IMR-90 (cell line): ENCODE measurements at regions not wholly inside any gene's neighbourhood (a gene's known extent, or its start where the extent isn't known, plus 50 kb on each side); places are given as distances from the start of the nearest gene placed in this dataset.

Source experiments
- ATAC-seq: fragments of 200-7000 bp; cut with Tn5 transposase; 2 replicates; pipeline ENCODE4 v1.9.1; 2020; ENCODE audit warnings: low read depth, mild to moderate bottlenecking, moderate library complexity
- BruUV-seq: library from RNA; stranded (reverse); fragments of 400-500 nt; replicated peaks from 2 replicates; lab custom pipeline; 2021; lab: Mats Ljungman, UMichigan
- CTCF ChIA-PET: fragments of 300-600 bp; formaldehyde crosslinking; extraction: SDS; loops from one replicate; lab custom pipeline; 2021; ENCODE audit warnings: antibody characterized with exemption; lab: Yijun Ruan, JAX
- POLR2A ChIA-PET: fragments of 300-600 bp; sonication (Branson Sonifier 250); formaldehyde crosslinking; loops from one replicate; lab custom pipeline; 2022; ENCODE audit warnings: antibody characterized with exemption; ENCODE audit not compliant: unreplicated experiment; lab: Charles Lee
- DNase-seq: peaks from one replicate; pipeline ENCODE4 v3.0.0; 2013
- H2AFZ ChIP-seq: replicated peaks from 2 replicates; pipeline ENCODE3; 2013; ENCODE audit warnings: low read length, mild to moderate bottlenecking; ENCODE audit not compliant: poor library complexity
- H2AK5ac ChIP-seq: 2 replicates; pipeline ENCODE4 v1.6.1; 2013; ENCODE audit warnings: low read depth, low read length, inconsistent platforms
- H2AK9ac ChIP-seq: replicated peaks from 2 replicates; pipeline ENCODE3; 2013; ENCODE audit warnings: mild to moderate bottlenecking, low read depth, low read length, moderate library complexity; ENCODE audit not compliant: poor library complexity
- H2BK120ac ChIP-seq: 2 replicates; pipeline ENCODE4 v1.6.1; 2013; ENCODE audit warnings: low read depth, low read length, inconsistent platforms
- H2BK15ac ChIP-seq: 3 replicates; pipeline ENCODE4 v1.6.1; 2013; ENCODE audit warnings: low read depth, low read length, inconsistent platforms
- H2BK20ac ChIP-seq: 2 replicates; pipeline ENCODE4 v1.6.1; 2013; ENCODE audit warnings: low read depth, mild to moderate bottlenecking, inconsistent platforms, low read length, moderate library complexity
- H2BK5ac ChIP-seq: 2 replicates; pipeline ENCODE4 v1.6.1; 2013; ENCODE audit warnings: mild to moderate bottlenecking, low read depth, low read length, inconsistent platforms; ENCODE audit not compliant: poor library complexity, severe bottlenecking
- H3K14ac ChIP-seq: replicated peaks from 2 replicates; pipeline ENCODE4 v1.6.1; 2013; ENCODE audit warnings: low read depth, low read length, inconsistent platforms
- H3K18ac ChIP-seq: 2 replicates; pipeline ENCODE4 v1.6.1; 2013; ENCODE audit warnings: low read depth, low read length, control low read depth
- H3K23ac ChIP-seq: 2 replicates; pipeline ENCODE4 v1.6.1; 2013; ENCODE audit warnings: low read depth, low read length, inconsistent platforms
- H3K27ac ChIP-seq: 2 replicates; pipeline ENCODE4 v1.5.1; 2013; ENCODE audit warnings: mild to moderate bottlenecking, control low read depth, low read length; ENCODE audit not compliant: insufficient read depth
- H3K27me3 ChIP-seq: 2 replicates; pipeline ENCODE4 v1.6.1; 2013; ENCODE audit warnings: low read length; ENCODE audit not compliant: control insufficient read depth, insufficient read depth
- H3K36me3 ChIP-seq: 2 replicates; pipeline ENCODE4 v1.6.1; 2013; ENCODE audit warnings: low read length, mixed read lengths; ENCODE audit not compliant: control insufficient read depth, insufficient read depth
- H3K4ac ChIP-seq: 2 replicates; pipeline ENCODE4 v1.6.1; 2013; ENCODE audit warnings: low read depth, low read length, inconsistent platforms
- H3K4me1 ChIP-seq: 2 replicates; pipeline ENCODE4 v1.6.1; 2013; ENCODE audit warnings: low read length, mixed read lengths; ENCODE audit not compliant: control insufficient read depth, insufficient read depth
- H3K4me2 ChIP-seq: 2 replicates; pipeline ENCODE4 v1.6.1; 2013; ENCODE audit warnings: low read depth, mild to moderate bottlenecking, control low read depth, low read length, moderate library complexity
- H3K4me3 ChIP-seq: 2 replicates; pipeline ENCODE4 v1.5.1; 2013; ENCODE audit warnings: low read depth, mild to moderate bottlenecking, control low read depth, low read length, moderate library complexity; ENCODE audit not compliant: insufficient read depth
- H3K56ac ChIP-seq: 2 replicates; pipeline ENCODE4 v1.6.1; 2013; ENCODE audit warnings: low read length, inconsistent platforms; ENCODE audit not compliant: insufficient read depth; ENCODE audit errors: extremely low read depth
- H3K79me1 ChIP-seq, 2 experiments: 2 replicates each; pipeline ENCODE4 v1.6.1; 2013; ENCODE audit warnings: low read length in 2 of 2, inconsistent platforms in 1 of 2, low read depth in 1 of 2
- H3K9ac ChIP-seq: 2 replicates; pipeline ENCODE4 v1.6.1; 2013; ENCODE audit warnings: low read depth, low read length, control low read depth
- H3K9me1 ChIP-seq: 2 replicates; pipeline ENCODE4 v1.6.1; 2013; ENCODE audit warnings: low read length, inconsistent platforms; ENCODE audit not compliant: insufficient read depth
- H3K9me3 ChIP-seq: 2 replicates; pipeline ENCODE4 v1.6.1; 2013; ENCODE audit warnings: low read length; ENCODE audit not compliant: control insufficient read depth, insufficient read depth
- H4K20me1 ChIP-seq: 2 replicates; pipeline ENCODE4 v1.6.1; 2013; ENCODE audit warnings: low read length, inconsistent platforms; ENCODE audit not compliant: insufficient read depth
- H4K5ac ChIP-seq: 2 replicates; pipeline ENCODE4 v1.6.1; 2013; ENCODE audit warnings: mild to moderate bottlenecking, low read depth, low read length, control low read depth
- H4K8ac ChIP-seq, 2 experiments: 2 replicates each; pipeline ENCODE4 v1.6.1; 2013; ENCODE audit warnings: low read depth in 2 of 2, low read length in 2 of 2, control low read depth in 1 of 2, inconsistent platforms in 1 of 2
- H4K91ac ChIP-seq: 2 replicates; pipeline ENCODE4 v1.6.1; 2013; ENCODE audit warnings: low read depth, low read length, inconsistent platforms; ENCODE audit not compliant: insufficient read depth
- CEBPB ChIP-seq: IDR thresholded peaks from 2 replicates; pipeline ENCODE4 v1.6.1; 2012; ENCODE audit warnings: low read depth, low read length, improper control_type of control experiment
- CHD1 ChIP-seq: IDR thresholded peaks from 2 replicates; pipeline ENCODE4 v1.6.1; 2012; ENCODE audit warnings: low read depth, low read length, improper control_type of control experiment
- FOS ChIP-seq: fragments of 150-350 bp; IDR thresholded peaks from 2 replicates; pipeline ENCODE4 v1.6.1; 2016; ENCODE audit warnings: low read depth, low read length
- MAFK ChIP-seq: IDR thresholded peaks from 2 replicates; pipeline ENCODE4 v1.6.1; 2012; ENCODE audit warnings: low read depth, low read length, improper control_type of control experiment
- MAZ ChIP-seq: IDR thresholded peaks from 2 replicates; pipeline ENCODE4 v1.6.1; 2012; ENCODE audit warnings: low read depth, mild to moderate bottlenecking, low read length, improper control_type of control experiment, moderate library complexity, borderline replicate concordance
- MXI1 ChIP-seq: IDR thresholded peaks from 2 replicates; pipeline ENCODE4 v1.6.1; 2012; ENCODE audit warnings: low read depth, mild to moderate bottlenecking, low read length, moderate library complexity, borderline replicate concordance
- NFE2L2 ChIP-seq: fragments of 150-350 bp; IDR thresholded peaks from 2 replicates; pipeline ENCODE4 v1.6.1; 2016; ENCODE audit warnings: low read depth, mild to moderate bottlenecking, low read length
- POLR2A ChIP-seq: IDR thresholded peaks from 2 replicates; pipeline ENCODE4 v1.6.1; 2012; ENCODE audit warnings: mild to moderate bottlenecking, low read depth, low read length
- RAD21 ChIP-seq: IDR thresholded peaks from 2 replicates; pipeline ENCODE4 v1.6.1; 2012; ENCODE audit warnings: low read length, improper control_type of control experiment
- RFX5 ChIP-seq: IDR thresholded peaks from 2 replicates; pipeline ENCODE4 v1.8.0; 2012; ENCODE audit warnings: low read depth, mild to moderate bottlenecking, low read length, moderate library complexity
- SMC3 ChIP-seq: fragments of 150-350 bp; IDR thresholded peaks from 2 replicates; pipeline ENCODE4 v1.6.1; 2016; ENCODE audit warnings: low read depth, mild to moderate bottlenecking, antibody characterized with exemption, low read length, moderate library complexity
- WGBS, 2 experiments: methylation state at CpG; one replicate each; pipeline versions ENCODE4 v1.1.5 to v1.1.7; 2013; ENCODE audit warnings: missing lambda C conversion rate in 2 of 2; ENCODE audit not compliant: insufficient read length in 1 of 2; ENCODE audit errors: extremely low coverage in 2 of 2; 5-methylcytosine and 5-hydroxymethylcytosine counted together
- dilution Hi-C: fragments of 300-500 bp; cut with HindIII; formaldehyde crosslinking; loops from one replicate; pipeline ENCODE4 v1.14.3; 2018; ENCODE audit warnings: low sequenced_read_pairs; ENCODE audit not compliant: unreplicated experiment
- in situ Hi-C: fragments of 300-500 bp; cut with MboI; formaldehyde crosslinking; loops from 3 replicates; pipeline ENCODE4 v1.14.3; 2019; ENCODE audit warnings: low sequenced_read_pairs, inconsistent platforms, mixed read lengths
- intact Hi-C: fragments of 100-400 bp; cut with micrococcal nuclease; formaldehyde crosslinking; loops from 2 replicates; pipeline ENCODE4 v1.10.0; 2022
- TF ChIP-seq, protein P1 (sequence below): conservative IDR thresholded peaks from 2 replicates; pipeline ENCODE4 v1.5.1; 2012; ENCODE audit warnings: mild to moderate bottlenecking, low read depth, low read length, improper control_type of control experiment

- no peak overlapping the region for H3K9ac ChIP-seq
- H3K79me1 ChIP-seq: no peaks in the 10 kb centered on the region
- H4K91ac ChIP-seq: no peak overlapping the region
- H2AFZ ChIP-seq: no peak overlapping the region
- H3K14ac ChIP-seq: no peak overlapping the region
- no CpG with 5 or more reads among the region's 2 CpGs for WGBS, 2 experiments
- DNase-seq (no peak), ATAC-seq (no peak)
- no peak overlapping the region for H4K8ac ChIP-seq
- no peak overlapping the region for H3K4ac ChIP-seq
- no TSS peak for BruUV-seq
- dilution Hi-C loops: no loop called here
- H3K18ac ChIP-seq: no peak overlapping the region
- TF ChIP-seq POLR2A (no peak), MAZ (no peak), NFE2L2 (no peak), SMC3 (no peak), RAD21 (no peak), RFX5 (no peak), MAFK (no peak), CHD1 (no peak), CEBPB (no peak), MXI1 (no peak), FOS (no peak)
- TF ChIP-seq, protein P1, sequence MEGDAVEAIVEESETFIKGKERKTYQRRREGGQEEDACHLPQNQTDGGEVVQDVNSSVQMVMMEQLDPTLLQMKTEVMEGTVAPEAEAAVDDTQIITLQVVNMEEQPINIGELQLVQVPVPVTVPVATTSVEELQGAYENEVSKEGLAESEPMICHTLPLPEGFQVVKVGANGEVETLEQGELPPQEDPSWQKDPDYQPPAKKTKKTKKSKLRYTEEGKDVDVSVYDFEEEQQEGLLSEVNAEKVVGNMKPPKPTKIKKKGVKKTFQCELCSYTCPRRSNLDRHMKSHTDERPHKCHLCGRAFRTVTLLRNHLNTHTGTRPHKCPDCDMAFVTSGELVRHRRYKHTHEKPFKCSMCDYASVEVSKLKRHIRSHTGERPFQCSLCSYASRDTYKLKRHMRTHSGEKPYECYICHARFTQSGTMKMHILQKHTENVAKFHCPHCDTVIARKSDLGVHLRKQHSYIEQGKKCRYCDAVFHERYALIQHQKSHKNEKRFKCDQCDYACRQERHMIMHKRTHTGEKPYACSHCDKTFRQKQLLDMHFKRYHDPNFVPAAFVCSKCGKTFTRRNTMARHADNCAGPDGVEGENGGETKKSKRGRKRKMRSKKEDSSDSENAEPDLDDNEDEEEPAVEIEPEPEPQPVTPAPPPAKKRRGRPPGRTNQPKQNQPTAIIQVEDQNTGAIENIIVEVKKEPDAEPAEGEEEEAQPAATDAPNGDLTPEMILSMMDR: no peak
- H3K27ac ChIP-seq: no peak overlapping the region
- no peak overlapping the region for H2AK5ac ChIP-seq
- H2BK120ac ChIP-seq: no peak overlapping the region
- no peaks in the 10 kb centered on the region for H3K36me3 ChIP-seq
- H4K5ac ChIP-seq: no peak overlapping the region
- CTCF ChIA-PET: interaction anchor here (0.6 kb wide), 1 partner anchor 62 kb away, joined by 4 read pairs; no protein-coding TSS in a partner anchor
- H2AK9ac ChIP-seq: no peak overlapping the region
- no peak overlapping the region for H3K4me2 ChIP-seq
- H3K4me3 ChIP-seq: no peak overlapping the region
- no peak overlapping the region for H2BK15ac ChIP-seq
- POLR2A ChIA-PET: no interaction called here
- H3K23ac ChIP-seq: no peak overlapping the region
- H2BK5ac ChIP-seq: no peak overlapping the region
- intact Hi-C loops: no loop called here
- no peak overlapping the region for H2BK20ac ChIP-seq
- H4K20me1 ChIP-seq: no peaks in the 10 kb centered on the region
- no peak overlapping the region for H3K56ac ChIP-seq
- in situ Hi-C loops: no loop called here
- no peaks in the 10 kb centered on the region for H3K27me3 ChIP-seq
- peaks cover 5% of the 10 kb centered on the region; the same call in 1 of the 2 replicates for H3K9me3 ChIP-seq
- H3K4me1 ChIP-seq: no peaks in the 10 kb centered on the region
- no peaks in the 10 kb centered on the region for H3K9me1 ChIP-seq
These were observed 172.8 kb upstream of the DCAF12L2 start for GRCh38 chrX:126338916-126339315.
